ENCODE measurements at regions not wholly inside any gene's neighbourhood (a gene's known extent, or its start where the extent isn't known, plus 50 kb on each side); places are given as distances from the start of the nearest gene placed in this dataset.
"Not testable (repeated sequence)": the region's sequence is repeated elsewhere in the genome, so short reads cannot be mapped to it uniquely, and the experiment has no call there.

GRCh38 chr15:38844736-38845135 lies 280.1 kb upstream of the RASGRP1 start:
- no peak overlapping the region for H3K4me3 ChIP-seq (ENCODE audit: low read depth, low read length)
- no peak for TF ChIP-seq CTCF (IDR thresholded peaks at IDR 0.05; ENCODE audit: low read depth, low read length, missing control alignments)
- DNase-seq (ENCODE audit: low read depth): no peak

GRCh38 chr15:38846346-38846745 lies 281.7 kb upstream of the RASGRP1 start:
- TF ChIP-seq CTCF (IDR thresholded peaks at IDR 0.05; ENCODE audit: low read depth, low read length, missing control alignments): no peak
- no peak for DNase-seq (ENCODE audit: low read depth)
- H3K4me3 ChIP-seq (ENCODE audit: low read depth, low read length): no peak overlapping the region

- no peak for DNase-seq (ENCODE audit: low read depth)
- TF ChIP-seq CTCF (IDR thresholded peaks at IDR 0.05; ENCODE audit: low read depth, low read length, missing control alignments): no peak
- H3K4me3 ChIP-seq (ENCODE audit: low read depth, low read length): no peak overlapping the region
Measured at GRCh38 chr15:38847666-38848065, 283.1 kb upstream of the RASGRP1 start.

- TF ChIP-seq CTCF (IDR thresholded peaks at IDR 0.05; ENCODE audit: low read depth, low read length, missing control alignments): no peak
- DNase-seq (ENCODE audit: low read depth): no peak
- H3K4me3 ChIP-seq (ENCODE audit: low read depth, low read length): no peak overlapping the region
Measured at GRCh38 chr15:38849046-38849445, 284.4 kb upstream of the RASGRP1 start.

- H3K4me3 ChIP-seq (ENCODE audit: low read depth, low read length); DNase-seq (ENCODE audit: low read depth): not testable (repeated sequence)
Measured at GRCh38 chr15:38852188-38852587, 287.6 kb upstream of the RASGRP1 start.

- TF ChIP-seq CTCF (IDR thresholded peaks at IDR 0.05; ENCODE audit: low read depth, low read length, missing control alignments): peak; percentile 45
- no peak overlapping the region for H3K4me3 ChIP-seq (ENCODE audit: low read depth, low read length)
- DNase-seq (ENCODE audit: low read depth): no peak
Measured at GRCh38 chr15:38853608-38854007, 289.0 kb upstream of the RASGRP1 start.

- DNase-seq (ENCODE audit: low read depth): no peak
- TF ChIP-seq CTCF (IDR thresholded peaks at IDR 0.05; ENCODE audit: low read depth, low read length, missing control alignments): no peak
Measured at GRCh38 chr15:38854506-38854905, 289.9 kb upstream of the RASGRP1 start.

GRCh38 chr15:38857814-38858213 lies 293.2 kb upstream of the RASGRP1 start:
- no peak for DNase-seq (ENCODE audit: low read depth)
- H3K4me3 ChIP-seq (ENCODE audit: low read depth, low read length): no peak overlapping the region
- no peak for TF ChIP-seq CTCF (IDR thresholded peaks at IDR 0.05; ENCODE audit: low read depth, low read length, missing control alignments)

More at GRCh38 chr15:38854506-38854905, 289.9 kb upstream of the RASGRP1 start:
- no peak overlapping the region for H3K4me3 ChIP-seq (ENCODE audit: low read depth, low read length)
